ENCODE measurements at regions not wholly inside any gene's neighbourhood (a gene's known extent, or its start where the extent isn't known, plus 50 kb on each side); places are given as distances from the start of the nearest gene placed in this dataset.

- POLR2A ChIA-PET, result no interaction called here
- CTCF ChIA-PET, result no interaction called here
- no peak for TF ChIP-seq CTCF (IDR thresholded peaks at IDR 0.05; ENCODE audit: insufficient read depth, low read depth, low read length)
- Histone ChIP-seq H3K27me3 (ENCODE audit: control insufficient read depth, insufficient read depth, low read length) (no peaks in the 10 kb centered on the region), H3K36me3 (ENCODE audit: control insufficient read depth, insufficient read depth, low read length) (no peaks in the 10 kb centered on the region), H3K4me3 (ENCODE audit: low read depth, low read length) (no peak overlapping the region)
- DNase-seq (ENCODE audit: low read depth), result no peak
These were observed 80.5 kb upstream of the RORA start for GRCh38 chr15:61309617-61310016.

- DNase-seq (ENCODE audit: low read depth), result no peak
- TF ChIP-seq CTCF (IDR thresholded peaks at IDR 0.05; ENCODE audit: insufficient read depth, low read depth, low read length), result no peak
- ChIA-PET CTCF (no interaction called here), POLR2A (no interaction called here)
- Histone ChIP-seq H3K36me3 (ENCODE audit: control insufficient read depth, insufficient read depth, low read length) (no peaks in the 10 kb centered on the region), H3K27me3 (ENCODE audit: control insufficient read depth, insufficient read depth, low read length) (no peaks in the 10 kb centered on the region), H3K4me3 (ENCODE audit: low read depth, low read length) (no peak overlapping the region)
These were observed 80.0 kb upstream of the RORA start for GRCh38 chr15:61309031-61309511.

GRCh38 chr15:61308437-61308836 is 79.3 kb upstream of the RORA start:
- no peak for DNase-seq (ENCODE audit: low read depth)
- TF ChIP-seq CTCF (IDR thresholded peaks at IDR 0.05; ENCODE audit: insufficient read depth, low read depth, low read length), result no peak
- POLR2A ChIA-PET, result no interaction called here
- Histone ChIP-seq H3K36me3 (ENCODE audit: control insufficient read depth, insufficient read depth, low read length) (no peaks in the 10 kb centered on the region), H3K4me3 (ENCODE audit: low read depth, low read length) (no peak overlapping the region), H3K27me3 (ENCODE audit: control insufficient read depth, insufficient read depth, low read length) (no peaks in the 10 kb centered on the region)
- CTCF ChIA-PET, result no interaction called here

- Histone ChIP-seq H3K4me3 (ENCODE audit: low read depth, low read length) (no peak overlapping the region), H3K36me3 (ENCODE audit: control insufficient read depth, insufficient read depth, low read length) (no peaks in the 10 kb centered on the region), H3K27me3 (ENCODE audit: control insufficient read depth, insufficient read depth, low read length) (no peaks in the 10 kb centered on the region)
- ChIA-PET CTCF (no interaction called here), POLR2A (no interaction called here)
- no peak for DNase-seq (ENCODE audit: low read depth)
- TF ChIP-seq CTCF (IDR thresholded peaks at IDR 0.05; ENCODE audit: insufficient read depth, low read depth, low read length), result no peak
These were observed 78.4 kb upstream of the RORA start for GRCh38 chr15:61307474-61307873.

GRCh38 chr15:61301701-61302100 is 72.6 kb upstream of the RORA start:
- POLR2A ChIA-PET, result no interaction called here
- CTCF ChIA-PET, result no interaction called here
- DNase-seq (ENCODE audit: low read depth), result no peak
- no peaks in the 10 kb centered on the region for H3K27me3 ChIP-seq (ENCODE audit: control insufficient read depth, insufficient read depth, low read length)
- H3K4me3 ChIP-seq (ENCODE audit: low read depth, low read length), result no peak overlapping the region
- H3K36me3 ChIP-seq (ENCODE audit: control insufficient read depth, insufficient read depth, low read length), result no peaks in the 10 kb centered on the region
- no peak for TF ChIP-seq CTCF (IDR thresholded peaks at IDR 0.05; ENCODE audit: insufficient read depth, low read depth, low read length)

Measured in BJ (cell line).